Adrenal gland (tissue), 9 donors: ENCODE measurements at regions not wholly inside any gene's neighbourhood (a gene's known extent, or its start where the extent isn't known, plus 50 kb on each side); places are given as distances from the start of the nearest gene placed in this dataset.
"Not testable (repeated sequence)": the region's sequence is repeated elsewhere in the genome, so short reads cannot be mapped to it uniquely, and the experiment has no call there.

Source experiments
- DNase-seq, 7 donors: peaks; one replicate each; pipeline ENCODE4 v3.0.0-alpha.2; 2019 to 2020
- H3K27ac ChIP-seq, 5 donors: fragments of 200-600 bp; sonication (generic) in 4 of 5; 1 replicate in 3 of 5; 2 replicates in 2 of 5; pipeline versions ENCODE4 v1.5.1 to v1.8.0; 2016 to 2020; ENCODE audit warnings: mild to moderate bottlenecking in 1 of 5
- H3K27me3 ChIP-seq: fragments of 200-600 bp; 2 replicates; pipeline ENCODE4 v1.8.0; 2021
- H3K36me3 ChIP-seq, 2 donors: fragments of 200-600 bp; replicated peaks in 1 of 2; 1 replicate in 1 of 2; 2 replicates in 1 of 2; pipeline versions ENCODE4 v1.5.1 to v1.8.0; 2018 to 2022
- H3K4me1 ChIP-seq, 2 donors: fragments of 200-600 bp; replicated peaks in 1 of 2; 1 replicate in 1 of 2; 2 replicates in 1 of 2; pipeline versions ENCODE4 v1.5.1 to v1.8.0; 2018 to 2021
- H3K4me3 ChIP-seq, 4 donors: fragments of 200-600 bp; sonication (generic) in 3 of 4; one replicate each; pipeline ENCODE4 v1.5.1; 2016 to 2018
- H3K9me3 ChIP-seq, 3 donors: fragments of 200-600 bp; sonication (generic) in 1 of 3; replicated peaks in 1 of 3; 1 replicate in 2 of 3; 2 replicates in 1 of 3; pipeline versions ENCODE4 v1.5.1 to v1.8.0; 2016 to 2021
- POLR2A ChIP-seq, 2 donors: fragments of 450-650 bp; IDR thresholded peaks; one replicate each; pipeline ENCODE4 v1.6.1; 2017; ENCODE audit warnings: antibody characterized with exemption in 2 of 2, mild to moderate bottlenecking in 2 of 2, moderate library complexity in 1 of 2
- WGBS, 4 donors: extraction: QIAGEN DNeasy Blood & Tissue Kit in 2 of 4; methylation state at CpG; one replicate each; pipeline versions ENCODE4 v1.1.5 to v1.1.7; 2013 to 2017; 5-methylcytosine and 5-hydroxymethylcytosine counted together
- intact Hi-C, 2 donors: fragments of 100-400 bp; cut with DNase I; formaldehyde crosslinking; loops; one replicate each; pipeline versions ENCODE4 v1.14.1 to v1.15.0; 2022 to 2023
- TF ChIP-seq, protein P1 (sequence below), 6 experiments: fragments of 450-650 bp in 4 of 6; fragments of 200-600 bp in 2 of 6; sonication (generic) in 1 of 6; IDR thresholded peaks; 1 replicate in 5 of 6; 2 replicates in 1 of 6; pipeline versions ENCODE4 v1.5.1 to v1.8.0; 2016 to 2021; ENCODE audit warnings: antibody characterized with exemption in 6 of 6, mild to moderate bottlenecking in 2 of 6, moderate library complexity in 1 of 6
- donor health status: healthy with polysubstance abuse.
- donor health status: Bipolar disorder and iron deficiency.
- donor health status: DM: yes; HTN: yes; CAD: no.
- donor health status: DM: no; HTN: no; CAD: no.
- donor health status: DM: no; HTN: no; CAD: no.

- no peak overlapping the region for H3K27ac ChIP-seq
- no peaks in the 10 kb centered on the region for H3K36me3 ChIP-seq
- 63 to 76% (median 67%) methylated on average over 3 of the region's 3 CpGs for WGBS, 4 donors
- TF ChIP-seq POLR2A (IDR thresholded peaks at IDR 0.05), result no peak
- TF ChIP-seq, protein P1, sequence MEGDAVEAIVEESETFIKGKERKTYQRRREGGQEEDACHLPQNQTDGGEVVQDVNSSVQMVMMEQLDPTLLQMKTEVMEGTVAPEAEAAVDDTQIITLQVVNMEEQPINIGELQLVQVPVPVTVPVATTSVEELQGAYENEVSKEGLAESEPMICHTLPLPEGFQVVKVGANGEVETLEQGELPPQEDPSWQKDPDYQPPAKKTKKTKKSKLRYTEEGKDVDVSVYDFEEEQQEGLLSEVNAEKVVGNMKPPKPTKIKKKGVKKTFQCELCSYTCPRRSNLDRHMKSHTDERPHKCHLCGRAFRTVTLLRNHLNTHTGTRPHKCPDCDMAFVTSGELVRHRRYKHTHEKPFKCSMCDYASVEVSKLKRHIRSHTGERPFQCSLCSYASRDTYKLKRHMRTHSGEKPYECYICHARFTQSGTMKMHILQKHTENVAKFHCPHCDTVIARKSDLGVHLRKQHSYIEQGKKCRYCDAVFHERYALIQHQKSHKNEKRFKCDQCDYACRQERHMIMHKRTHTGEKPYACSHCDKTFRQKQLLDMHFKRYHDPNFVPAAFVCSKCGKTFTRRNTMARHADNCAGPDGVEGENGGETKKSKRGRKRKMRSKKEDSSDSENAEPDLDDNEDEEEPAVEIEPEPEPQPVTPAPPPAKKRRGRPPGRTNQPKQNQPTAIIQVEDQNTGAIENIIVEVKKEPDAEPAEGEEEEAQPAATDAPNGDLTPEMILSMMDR (IDR thresholded peaks at IDR 0.05), result no peak
- no peak for DNase-seq
- H3K27me3 ChIP-seq, result no peaks in the 10 kb centered on the region
- no peak overlapping the region for H3K4me3 ChIP-seq
- no peaks in the 10 kb centered on the region for H3K4me1 ChIP-seq
- intact Hi-C loops, result no loop called here
- no peaks in the 10 kb centered on the region for H3K9me3 ChIP-seq
Observed at GRCh38 chr1:187070076-187070475, 241.3 kb downstream of the PLA2G4A start.

DNA sequence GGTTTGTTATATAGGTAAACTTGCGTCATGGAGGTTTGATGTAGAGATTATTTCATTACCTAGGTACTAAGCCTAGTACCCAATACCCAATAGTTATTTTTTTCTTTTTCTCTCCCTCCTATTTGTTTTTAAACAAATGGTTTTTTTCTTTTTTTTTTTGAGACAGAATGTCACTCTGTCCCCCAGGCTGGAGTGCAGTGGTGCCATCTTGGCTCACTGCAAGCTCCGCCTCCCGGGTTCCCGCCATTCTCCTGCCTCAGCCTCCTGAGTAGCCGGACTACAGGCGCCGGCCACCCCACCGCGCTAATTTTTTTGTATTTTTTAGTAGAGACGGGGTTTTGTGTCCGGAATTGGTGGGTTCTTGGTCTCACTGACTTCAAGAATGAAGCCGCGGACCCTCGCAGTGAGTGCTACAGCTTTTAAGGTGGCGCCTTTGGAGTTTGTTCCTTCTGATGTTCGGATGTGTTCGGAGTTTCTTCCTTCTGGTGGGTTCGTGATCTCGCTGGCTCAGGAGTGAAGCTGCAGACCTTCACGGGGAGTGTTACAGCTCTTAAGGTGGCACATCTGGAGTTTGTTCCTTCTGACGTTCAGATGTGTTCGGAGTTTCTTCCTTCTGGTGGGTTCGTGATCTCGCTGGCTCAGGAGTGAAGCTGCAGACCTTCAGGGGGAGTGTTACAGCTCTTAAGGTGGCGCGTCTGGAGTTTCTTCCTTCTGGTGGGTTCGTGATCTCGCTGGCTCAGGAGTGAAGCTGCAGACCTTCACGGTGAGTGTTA lies 243.7 kb downstream of the PLA2G4A start:
- DNase-seq, H3K4me3 ChIP-seq, H3K9me3 ChIP-seq: not testable (repeated sequence)

GRCh38 chr1:187073035-187073560 lies 244.3 kb downstream of the PLA2G4A start:
- H3K27ac ChIP-seq, H3K9me3 ChIP-seq, H3K27me3 ChIP-seq, DNase-seq, H3K4me1 ChIP-seq, H3K4me3 ChIP-seq, intact Hi-C loops, H3K36me3 ChIP-seq: not testable (repeated sequence)
- WGBS, 4 donors, result 71 to 85% (median 78%) methylated on average over 13 of the region's 13 CpGs

More for the DNA sequence above, 243.7 kb downstream of the PLA2G4A start:
- H3K27me3 ChIP-seq, intact Hi-C loops, H3K27ac ChIP-seq, H3K4me1 ChIP-seq, H3K36me3 ChIP-seq: not testable (repeated sequence)
- WGBS, 4 donors, result 81 to 84% (median 82%) methylated on average over 29 of the region's 29 CpGs

- H3K4me1 ChIP-seq, H3K27ac ChIP-seq, H3K9me3 ChIP-seq, intact Hi-C loops, H3K27me3 ChIP-seq, H3K36me3 ChIP-seq, DNase-seq, H3K4me3 ChIP-seq: not testable (repeated sequence)
- WGBS, 4 donors, result 92 to 100% (median 95%) methylated on average over 5 to 35 of the region's 35 CpGs
Observed at GRCh38 chr1:187073634-187074245, 245.0 kb downstream of the PLA2G4A start.

GRCh38 chr1:187074445-187075048 lies 245.8 kb downstream of the PLA2G4A start:
- Histone ChIP-seq H3K4me1 (no peaks in the 10 kb centered on the region), H3K27ac (no peak overlapping the region), H3K27me3 (no peaks in the 10 kb centered on the region), H3K36me3 (no peaks in the 10 kb centered on the region), H3K9me3 (no peaks in the 10 kb centered on the region), H3K4me3 (no peak overlapping the region)
- intact Hi-C loops, result no loop called here
- TF ChIP-seq POLR2A (IDR thresholded peaks at IDR 0.05), result no peak
- TF ChIP-seq, protein P1 (IDR thresholded peaks at IDR 0.05), result no peak
- DNase-seq, result no peak
- 84 to 92% (median 87%) methylated on average over 9 to 10 of the region's 10 CpGs for WGBS, 4 donors
